GM12878 (cell line): ENCODE measurements at regions not wholly inside any gene's neighbourhood (a gene's known extent, or its start where the extent isn't known, plus 50 kb on each side); places are given as distances from the start of the nearest gene placed in this dataset.

Source experiments
- ATAC-seq: fragments of 200-7000 bp; cut with Tn5 transposase; 3 replicates; pipeline ENCODE4 v1.9.1; 2020; ENCODE audit warnings: mild to moderate bottlenecking, moderate library complexity
- BruUV-seq: library from RNA; stranded (reverse); fragments of 400-500 nt; replicated peaks from 2 replicates; lab custom pipeline; 2021; lab: Mats Ljungman, UMichigan
- CTCF ChIA-PET: fragments of 300-600 bp; sonication (Branson Sonifier 250); formaldehyde crosslinking; extraction: SDS; loops from one replicate; lab custom pipeline; 2021; ENCODE audit warnings: inconsistent platforms; lab: Yijun Ruan, JAX
- POLR2A ChIA-PET: fragments of 350-600 bp; formaldehyde crosslinking; extraction: SDS; loops from one replicate; lab custom pipeline; 2021; ENCODE audit warnings: inconsistent platforms; lab: Charles Lee
- RAD21 ChIA-PET: fragments of 300-600 bp; sonication (Branson Sonifier 250); formaldehyde crosslinking; loops from one replicate; lab custom pipeline; 2023; ENCODE audit warnings: antibody characterized with exemption; ENCODE audit not compliant: unreplicated experiment; lab: Charles Lee
- SMC1A ChIA-PET: fragments of 300-600 bp; sonication (Branson Sonifier 250); formaldehyde crosslinking; loops from one replicate; lab custom pipeline; 2023; ENCODE audit not compliant: unreplicated experiment, uncharacterized antibody; lab: Charles Lee
- DNase-seq: peaks from one replicate; pipeline ENCODE4 v3.0.0-alpha.2; 2011; ENCODE audit warnings: low read depth, low spot score
- FAIRE-seq: peaks from 3 replicates; lab custom pipeline; 2011; peaks lifted over from hg19 to GRCh38; lab: Jason Lieb, UNC
- H2AFZ ChIP-seq: 2 replicates; pipeline ENCODE4 v1.6.0; 2011; ENCODE audit warnings: low read depth, low read length, control low read depth; ENCODE audit not compliant: control insufficient read depth
- H3K27ac ChIP-seq: 2 replicates; pipeline ENCODE4 v1.5.1; 2011; ENCODE audit warnings: control low read depth; ENCODE audit not compliant: control insufficient read depth, insufficient read depth
- H3K27me3 ChIP-seq, 2 experiments: replicated peaks in 1 of 2; 2 replicates each; pipeline versions ENCODE4 v1.6.0 to v1.6.1; 2011; ENCODE audit warnings: low read length in 1 of 2; ENCODE audit not compliant: control insufficient read depth in 2 of 2, insufficient read depth in 2 of 2
- H3K36me3 ChIP-seq, 2 experiments: 2 replicates each; pipeline ENCODE4 v1.5.1; 2011; ENCODE audit warnings: low read length in 1 of 2; ENCODE audit not compliant: control insufficient read depth in 2 of 2, insufficient read depth in 2 of 2
- H3K4me1 ChIP-seq: 2 replicates; pipeline ENCODE4 v1.6.1; 2011; ENCODE audit warnings: mild to moderate bottlenecking, low read length, moderate library complexity, mixed read lengths; ENCODE audit not compliant: control insufficient read depth, insufficient read depth
- H3K4me2 ChIP-seq: 2 replicates; pipeline ENCODE4 v1.6.0; 2011; ENCODE audit warnings: control low read depth; ENCODE audit not compliant: control insufficient read depth, insufficient read depth
- H3K4me3 ChIP-seq: fragments of 200-600 bp; sonication (generic); 2 replicates; pipeline ENCODE4 v1.5.1; 2016
- H3K79me2 ChIP-seq: 2 replicates; pipeline ENCODE4 v1.6.0; 2011; ENCODE audit warnings: low read length; ENCODE audit not compliant: control insufficient read depth, insufficient read depth
- H3K9ac ChIP-seq: 2 replicates; pipeline ENCODE4 v1.8.0; 2011; ENCODE audit warnings: low read length, control low read depth, mixed read lengths; ENCODE audit not compliant: control insufficient read depth, insufficient read depth
- H3K9me3 ChIP-seq: replicated peaks from 3 replicates; pipeline ENCODE4 v1.5.1; 2011; ENCODE audit warnings: mild to moderate bottlenecking, low read length; ENCODE audit not compliant: control insufficient read depth, insufficient read depth
- H4K20me1 ChIP-seq: 2 replicates; pipeline ENCODE4 v1.6.0; 2011; ENCODE audit not compliant: control insufficient read depth, insufficient read depth
- BCL11A ChIP-seq: IDR thresholded peaks from 2 replicates; pipeline ENCODE4 v1.6.1; 2011; ENCODE audit warnings: low read depth, low read length
- CEBPB ChIP-seq, 2 experiments: fragments of 150-350 bp in 1 of 2; IDR thresholded peaks; 2 replicates each; pipeline ENCODE4 v1.6.1; 2012 to 2014; ENCODE audit warnings: low read depth in 2 of 2, low read length in 2 of 2, borderline replicate concordance in 1 of 2, inconsistent platforms in 1 of 2
- EGR1 ChIP-seq, 2 experiments: IDR thresholded peaks; 1 replicate in 1 of 2; 2 replicates in 1 of 2; pipeline ENCODE4 v1.6.1; 2011 to 2012; ENCODE audit warnings: low read depth in 2 of 2, low read length in 2 of 2, borderline replicate concordance in 1 of 2, mild to moderate bottlenecking in 1 of 2, moderate library complexity in 1 of 2
- ETV6 ChIP-seq, 2 experiments: fragments of 450-650 bp in 1 of 2; IDR thresholded peaks in 1 of 2; conservative IDR thresholded peaks in 1 of 2; 2 replicates each; pipeline ENCODE4 v1.6.1; 2014; ENCODE audit warnings: antibody characterized with exemption in 1 of 2, borderline replicate concordance in 1 of 2, low read depth in 1 of 2, mild to moderate bottlenecking in 1 of 2, moderate library complexity in 1 of 2
- FOXK2 ChIP-seq: fragments of 450-650 bp; IDR thresholded peaks from 2 replicates; pipeline ENCODE4 v1.6.1; 2017; ENCODE audit warnings: mild to moderate bottlenecking, moderate library complexity
- IRF3 ChIP-seq: fragments of 450-650 bp; IDR thresholded peaks from 2 replicates; pipeline ENCODE4 v1.6.1; 2014; ENCODE audit warnings: mild to moderate bottlenecking
- MTA2 ChIP-seq: fragments of 450-650 bp; IDR thresholded peaks from 2 replicates; pipeline ENCODE4 v1.6.1; 2016; ENCODE audit warnings: low read depth, mild to moderate bottlenecking, moderate library complexity
- NFYB ChIP-seq: IDR thresholded peaks from 2 replicates; pipeline ENCODE4 v1.6.1; 2011; ENCODE audit warnings: low read depth, mild to moderate bottlenecking, low read length, improper control_type of control experiment, moderate library complexity; ENCODE audit not compliant: insufficient read depth
- RCOR1 ChIP-seq: conservative IDR thresholded peaks from 2 replicates; pipeline ENCODE4 v1.6.1; 2012; ENCODE audit warnings: low read depth, low read length, improper control_type of control experiment
- RFX5 ChIP-seq: IDR thresholded peaks from 2 replicates; pipeline ENCODE4 v1.6.1; 2011; ENCODE audit warnings: low read depth, low read length, improper control_type of control experiment
- RUNX3 ChIP-seq: IDR thresholded peaks from 2 replicates; pipeline ENCODE4 v1.6.1; 2012; ENCODE audit warnings: low read length, inconsistent platforms
- SMARCA5 ChIP-seq: fragments of 450-650 bp; IDR thresholded peaks from 2 replicates; pipeline ENCODE4 v1.6.1; 2017; ENCODE audit warnings: mild to moderate bottlenecking
- SRF ChIP-seq, 2 experiments: IDR thresholded peaks; 2 replicates each; pipeline ENCODE4 v1.6.1; 2011; ENCODE audit warnings: low read depth in 2 of 2, low read length in 2 of 2, mild to moderate bottlenecking in 1 of 2, moderate library complexity in 1 of 2
- ZNF217 ChIP-seq: fragments of 450-650 bp; IDR thresholded peaks from 2 replicates; pipeline ENCODE4 v1.6.1; 2017; ENCODE audit warnings: antibody characterized with exemption, mild to moderate bottlenecking
- ZNF24 ChIP-seq: fragments of 450-650 bp; IDR thresholded peaks from 2 replicates; pipeline ENCODE4 v1.6.1; 2017; ENCODE audit warnings: antibody characterized with exemption, mild to moderate bottlenecking
- ZSCAN29 ChIP-seq: fragments of 450-650 bp; IDR thresholded peaks from 2 replicates; pipeline ENCODE4 v1.6.1; 2017; ENCODE audit warnings: mild to moderate bottlenecking, moderate library complexity
- ZZZ3 ChIP-seq: IDR thresholded peaks from 2 replicates; pipeline ENCODE4 v1.6.1; 2011; ENCODE audit warnings: low read depth; ENCODE audit not compliant: control insufficient read depth, insufficient read length
- WGBS: methylation state at CpG from one replicate; pipeline ENCODE4 v1.1.6; 2016; ENCODE audit warnings: low lambda C conversion rate; ENCODE audit not compliant: insufficient replicate concordance, insufficient coverage; ENCODE audit errors: missing lambda C conversion rate; 5-methylcytosine and 5-hydroxymethylcytosine counted together
- in situ Hi-C: fragments of 300-500 bp; cut with MboI; formaldehyde crosslinking; loops from 9 replicates; pipeline ENCODE4 v1.14.3; 2018; ENCODE audit warnings: mixed read lengths
- intact Hi-C: fragments of 100-400 bp; cut with micrococcal nuclease; formaldehyde crosslinking; loops from one replicate; pipeline ENCODE4 v1.14.2; 2022; ENCODE audit not compliant: unreplicated experiment
- TF ChIP-seq, protein P1 (sequence below): fragments of 450-650 bp; IDR thresholded peaks from 2 replicates; pipeline ENCODE4 v1.6.1; 2017; ENCODE audit warnings: low read depth, mild to moderate bottlenecking, moderate library complexity

GRCh38 chr3:73254062-73254461, 192.6 kb downstream of the EBLN2 start:
- no peaks in the 10 kb centered on the region for H3K4me1 ChIP-seq
- no peaks in the 10 kb centered on the region for H3K36me3 ChIP-seq
- intact Hi-C loops (no loop called here), in situ Hi-C loops (no loop called here)
- H3K79me2 ChIP-seq = no peaks in the 10 kb centered on the region
- no peaks in the 10 kb centered on the region; a peak in 2 of 4 replicates for H3K27me3 ChIP-seq
- H2AFZ ChIP-seq = no peak overlapping the region
- no peak overlapping the region for H3K4me2 ChIP-seq
- CTCF ChIA-PET = interaction anchor here (1.0 kb wide), 1 partner anchor 11 kb away, joined by 3 read pairs; no protein-coding TSS in a partner anchor
- H3K9ac ChIP-seq = no peak overlapping the region
- BruUV-seq = no TSS peak
- no peaks in the 10 kb centered on the region for H3K9me3 ChIP-seq
- RAD21 ChIA-PET = no interaction called here
- no peak for FAIRE-seq
- H3K4me3 ChIP-seq = no peak overlapping the region
- H3K27ac ChIP-seq = no peak overlapping the region
- ATAC-seq = no peak
- POLR2A ChIA-PET = no interaction called here
- no peak for TF ChIP-seq MTA2
- TF ChIP-seq CEBPB (IDR thresholded peaks at IDR 0.05; ENCODE audit: borderline replicate concordance in 1 of 2, low read depth in 2 of 2, low read length in 2 of 2) = no peak
- TF ChIP-seq BCL11A = no peak
- no peak for TF ChIP-seq RFX5
- no peak for TF ChIP-seq RUNX3
- no peak for DNase-seq
- SMC1A ChIA-PET = no interaction called here
- 0% methylated on average over 5 of the region's 5 CpGs for WGBS
- H4K20me1 ChIP-seq = no peaks in the 10 kb centered on the region

DNA sequence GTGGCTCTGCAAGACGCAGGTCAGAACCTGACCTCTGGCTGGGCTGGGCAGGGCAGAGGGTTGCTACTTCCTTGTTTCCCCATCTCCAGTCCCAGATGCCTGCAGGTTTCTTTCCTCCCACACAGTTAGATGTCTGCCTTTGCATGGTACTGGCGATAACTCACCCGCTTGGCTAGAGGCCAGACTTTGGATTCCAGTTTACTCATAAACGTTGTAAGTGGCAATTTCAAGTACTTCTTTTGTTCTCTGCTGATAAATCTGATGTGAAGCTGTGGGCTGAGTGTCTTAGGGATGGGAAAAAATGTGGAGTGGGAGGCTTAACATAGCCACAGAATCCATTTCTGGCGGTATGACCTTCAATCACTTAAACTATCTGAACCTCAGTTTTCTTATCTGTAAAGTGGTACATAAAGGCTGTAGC, 194.2 kb downstream of the EBLN2 start:
- H3K27ac ChIP-seq = no peak overlapping the region
- CTCF ChIA-PET = no interaction called here
- no peak for FAIRE-seq
- POLR2A ChIA-PET = no interaction called here
- H3K4me3 ChIP-seq = no peak overlapping the region
- no peak overlapping the region for H3K9ac ChIP-seq
- H3K79me2 ChIP-seq = no peaks in the 10 kb centered on the region
- no peak for DNase-seq
- no peaks in the 10 kb centered on the region for H4K20me1 ChIP-seq
- BruUV-seq = no TSS peak
- intact Hi-C loops (no loop called here), in situ Hi-C loops (no loop called here)
- H3K4me1 ChIP-seq = no peaks in the 10 kb centered on the region
- H3K36me3 ChIP-seq = no peaks in the 10 kb centered on the region
- RAD21 ChIA-PET = no interaction called here
- WGBS = 39% methylated on average over 5 of the region's 5 CpGs
- SMC1A ChIA-PET = no interaction called here
- no peaks in the 10 kb centered on the region; a peak in 2 of 4 replicates for H3K27me3 ChIP-seq
- no peak overlapping the region for H3K4me2 ChIP-seq
- H3K9me3 ChIP-seq = no peaks in the 10 kb centered on the region
- no peak overlapping the region for H2AFZ ChIP-seq
- no peak for ATAC-seq
- TF ChIP-seq ETV6 (conservative IDR thresholded peaks at IDR 0.05 in 1 of 2, IDR thresholded peaks at IDR 0.05 in 1 of 2; ENCODE audit: borderline replicate concordance in 1 of 2, low read depth in 1 of 2) (no peak), ZSCAN29 (no peak), NFYB (no peak), FOXK2 (no peak), IRF3 (no peak), SMARCA5 (no peak), ZNF24 (no peak), RCOR1 (no peak), EGR1 (IDR thresholded peaks at IDR 0.05; ENCODE audit: borderline replicate concordance in 1 of 2, low read depth in 2 of 2, low read length in 2 of 2) (no peak), ZZZ3 (no peak), SRF (IDR thresholded peaks at IDR 0.05; ENCODE audit: low read depth in 2 of 2, low read length in 2 of 2) (no peak), ZNF217 (no peak)
- TF ChIP-seq, protein P1, sequence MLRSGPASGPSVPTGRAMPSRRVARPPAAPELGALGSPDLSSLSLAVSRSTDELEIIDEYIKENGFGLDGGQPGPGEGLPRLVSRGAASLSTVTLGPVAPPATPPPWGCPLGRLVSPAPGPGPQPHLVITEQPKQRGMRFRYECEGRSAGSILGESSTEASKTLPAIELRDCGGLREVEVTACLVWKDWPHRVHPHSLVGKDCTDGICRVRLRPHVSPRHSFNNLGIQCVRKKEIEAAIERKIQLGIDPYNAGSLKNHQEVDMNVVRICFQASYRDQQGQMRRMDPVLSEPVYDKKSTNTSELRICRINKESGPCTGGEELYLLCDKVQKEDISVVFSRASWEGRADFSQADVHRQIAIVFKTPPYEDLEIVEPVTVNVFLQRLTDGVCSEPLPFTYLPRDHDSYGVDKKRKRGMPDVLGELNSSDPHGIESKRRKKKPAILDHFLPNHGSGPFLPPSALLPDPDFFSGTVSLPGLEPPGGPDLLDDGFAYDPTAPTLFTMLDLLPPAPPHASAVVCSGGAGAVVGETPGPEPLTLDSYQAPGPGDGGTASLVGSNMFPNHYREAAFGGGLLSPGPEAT = no peak
